GM19395 (cell line): ENCODE measurements at regions not wholly inside any gene's neighbourhood (a gene's known extent, or its start where the extent isn't known, plus 50 kb on each side); places are given as distances from the start of the nearest gene placed in this dataset.

ENCODE experiments used
- ATAC-seq: cut with Tn5 transposase; IDR thresholded peaks from one replicate; pipeline ENCODE4 v1.9.1; 2021; ENCODE audit warnings: mild to moderate bottlenecking, moderate library complexity; ENCODE audit not compliant: unreplicated experiment

DNA sequence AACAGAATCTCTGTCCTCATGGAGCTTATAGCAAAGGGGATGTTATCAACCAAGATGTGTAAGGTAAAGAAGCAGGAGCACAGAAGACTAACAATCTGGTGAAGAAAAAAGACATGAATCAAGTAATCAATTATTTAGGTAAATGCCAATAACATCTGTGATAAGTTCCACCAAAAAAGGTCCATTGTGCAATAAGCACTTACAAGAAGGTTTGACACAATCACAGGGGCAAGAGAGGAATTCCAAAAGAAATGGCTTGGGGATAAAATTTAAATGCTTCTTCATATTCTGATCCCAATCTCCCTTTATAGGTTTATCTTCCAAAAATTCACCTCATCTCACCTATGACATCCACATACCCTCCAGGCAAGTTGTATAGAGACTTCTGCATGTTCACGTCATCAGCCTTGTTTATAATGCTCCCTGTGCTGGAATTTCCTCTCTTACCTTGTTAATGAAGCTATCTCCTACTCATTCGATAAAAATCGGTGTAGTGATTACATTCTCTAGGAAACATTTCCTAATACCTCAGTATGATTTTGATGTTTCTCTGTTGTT is 53.6 kb upstream of the DPT start:
- ATAC-seq = no peak

DNA sequence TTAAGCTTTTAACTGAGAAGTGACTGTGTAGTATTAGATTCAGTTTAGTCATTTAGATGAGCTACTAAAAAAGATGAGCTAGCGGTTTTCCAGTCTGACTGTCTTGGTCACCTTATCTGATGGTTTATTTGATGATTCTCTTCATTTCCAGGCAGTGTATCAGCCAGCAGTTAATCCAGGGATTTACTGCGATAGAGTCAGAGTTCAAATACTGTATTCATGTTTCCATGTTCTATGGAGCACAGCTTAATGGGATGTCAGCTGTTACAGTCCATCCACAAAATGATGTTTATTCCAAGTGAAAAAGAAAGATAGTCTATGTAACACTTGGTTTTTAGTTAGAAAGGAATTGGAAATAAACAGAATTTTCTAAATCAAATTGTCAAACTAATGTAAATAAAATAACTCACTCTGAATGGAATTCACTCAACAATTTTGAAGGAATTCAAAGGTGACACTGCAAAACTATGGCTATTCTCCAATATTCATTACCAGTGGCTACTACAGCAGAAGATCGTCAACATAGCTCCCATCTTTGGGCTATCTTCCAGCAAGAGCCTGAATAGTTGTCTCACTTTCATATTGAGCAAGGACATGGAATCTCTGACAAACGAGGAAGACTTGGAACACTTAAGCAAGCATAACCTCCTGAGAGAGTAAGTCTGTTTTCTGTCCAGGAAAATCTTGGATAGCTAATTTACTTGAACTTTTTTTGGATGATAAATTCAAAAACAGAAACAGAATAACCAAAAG is 54.6 kb upstream of the DPT start:
- ATAC-seq = no peak

DNA sequence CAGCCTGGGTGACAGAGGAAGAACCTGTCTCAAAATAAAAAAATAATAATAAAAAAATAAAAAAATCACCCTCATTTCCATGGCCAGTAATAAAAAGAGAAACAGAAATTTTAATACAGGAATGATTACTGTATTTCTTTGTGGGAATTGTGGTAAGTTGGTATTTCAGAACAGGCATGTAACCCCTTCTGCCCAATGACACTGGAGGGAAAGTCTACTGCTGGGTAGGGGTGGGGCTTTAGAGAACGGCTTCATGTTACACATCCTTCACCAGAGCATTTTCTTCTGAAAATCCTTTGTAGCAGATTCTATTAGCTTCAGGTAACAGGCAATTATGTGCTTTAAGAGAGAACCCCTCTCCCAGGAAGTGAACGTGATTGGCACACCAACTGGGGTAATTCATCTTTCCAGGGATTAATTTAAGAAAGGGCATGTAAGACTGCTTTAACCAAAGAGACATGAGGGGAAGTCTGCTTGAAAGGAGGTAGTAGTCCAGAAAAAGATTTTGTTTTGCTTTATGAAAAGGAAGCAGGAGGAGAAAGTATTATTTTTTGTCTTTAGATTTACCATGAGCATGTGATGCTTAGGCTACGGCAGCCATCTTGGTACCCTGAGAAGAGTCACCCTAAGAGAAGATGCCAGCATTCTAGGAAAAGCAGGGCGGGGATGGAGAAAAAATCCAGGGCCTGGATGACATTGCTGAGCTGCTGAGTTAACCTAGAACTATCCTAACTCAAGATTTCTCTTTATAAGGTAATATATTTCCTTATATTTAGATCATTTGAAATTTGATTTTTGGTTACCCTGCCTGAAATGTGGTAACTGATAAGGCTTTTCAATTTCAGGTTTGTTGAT is 57.7 kb upstream of the DPT start:
- ATAC-seq = no peak

DNA sequence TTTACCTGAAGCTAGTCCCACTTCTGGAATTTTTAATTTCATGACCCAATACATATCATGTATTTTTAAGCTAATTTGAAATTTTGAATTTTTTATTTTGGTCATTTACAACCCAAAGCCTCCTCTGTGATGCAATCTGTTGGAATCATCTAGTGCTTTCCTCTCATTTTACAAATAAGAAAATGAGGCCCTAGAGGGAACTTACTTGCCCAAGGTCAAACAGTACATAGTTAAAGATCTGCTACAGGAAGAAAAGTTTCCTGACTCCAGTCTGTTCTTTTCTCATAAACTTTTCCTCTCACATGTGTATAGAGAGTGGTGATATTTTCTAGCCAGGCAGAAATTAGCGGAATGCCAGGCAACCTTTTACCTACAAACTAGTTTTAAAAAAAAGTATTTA is 59.3 kb upstream of the DPT start:
- no peak for ATAC-seq

DNA sequence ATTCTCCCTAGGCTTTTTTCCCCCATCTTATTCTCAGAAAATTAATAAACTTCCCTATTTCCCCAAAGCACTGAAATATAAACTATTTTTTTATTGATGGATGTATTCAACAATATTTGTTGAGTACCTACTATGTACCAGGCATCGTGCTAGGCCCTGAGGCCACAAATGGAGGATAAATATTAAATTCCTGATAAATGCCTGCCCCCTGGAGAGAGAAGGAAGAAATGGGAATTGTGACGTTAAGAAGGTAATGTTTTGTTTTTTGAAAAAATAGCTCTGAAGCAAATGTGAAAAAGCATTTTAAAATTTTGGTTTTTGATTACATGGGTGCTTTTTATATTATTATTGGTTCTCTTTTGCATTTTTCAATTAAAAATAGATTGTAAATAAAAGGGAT is 60.5 kb upstream of the DPT start:
- no peak for ATAC-seq

DNA sequence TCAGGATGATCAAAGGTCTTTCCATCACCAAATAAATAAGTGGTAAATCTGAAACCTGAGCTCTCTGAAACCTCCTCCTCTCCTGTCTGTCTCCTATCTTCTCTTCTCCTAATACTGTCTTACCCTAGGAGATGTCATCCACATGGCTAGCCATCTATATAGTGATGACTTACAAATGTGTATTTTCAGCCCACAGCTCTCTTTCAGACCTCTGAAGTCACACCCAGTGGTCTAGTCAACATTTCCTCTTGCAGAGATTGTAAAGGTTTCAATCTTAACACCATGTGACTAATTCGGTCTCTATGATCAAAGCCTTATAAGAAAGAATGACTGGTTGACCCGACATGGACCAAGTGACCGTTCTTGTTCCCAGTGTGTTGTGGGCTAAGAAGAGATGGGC is 63.1 kb upstream of the DPT start:
- no peak for ATAC-seq

DNA sequence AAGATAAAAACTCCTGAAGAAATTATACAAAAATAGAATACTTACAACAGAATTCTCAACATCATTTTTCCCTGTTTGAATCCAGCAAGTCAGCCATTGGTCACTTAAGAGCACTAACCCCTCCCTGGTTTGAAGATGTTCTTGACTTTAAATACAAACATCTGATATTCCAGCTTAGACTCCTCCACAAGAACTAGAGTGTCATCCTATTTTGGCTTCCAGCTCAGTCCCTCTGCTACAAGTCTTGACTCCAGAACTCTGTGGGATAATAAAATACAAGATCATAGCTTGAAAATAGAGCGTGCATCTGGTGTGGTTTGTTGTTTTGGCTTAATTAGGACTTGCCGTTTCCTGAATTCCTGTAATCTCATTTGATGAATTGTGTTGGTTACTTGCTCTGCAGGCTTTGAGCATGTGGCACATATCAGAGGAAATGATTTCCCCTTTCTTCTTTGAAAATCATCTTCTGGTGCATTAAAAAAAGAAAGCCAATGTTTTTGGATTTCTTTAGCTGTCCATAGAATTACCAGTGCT is 63.7 kb upstream of the DPT start:
- ATAC-seq = no peak

DNA sequence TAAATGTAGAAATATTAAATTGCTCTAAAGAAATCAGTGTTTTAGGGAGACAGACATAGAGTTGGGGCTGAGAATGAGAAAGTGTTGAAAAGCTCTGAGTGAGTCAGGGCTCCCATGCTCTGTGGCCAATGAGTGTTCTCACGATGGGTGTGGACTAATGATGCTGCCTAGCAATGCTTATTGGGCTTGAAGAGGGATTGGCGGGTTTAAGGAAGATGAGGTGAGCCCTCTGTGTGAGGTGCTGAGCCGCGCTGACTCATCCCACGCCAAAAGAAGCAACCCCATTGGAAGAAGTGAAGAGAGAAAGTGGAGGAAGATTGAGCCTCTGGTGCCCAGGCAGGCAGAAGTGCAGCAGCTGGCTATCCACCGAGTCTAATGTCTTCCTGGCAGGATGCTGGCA is 65.1 kb upstream of the DPT start:
- no peak for ATAC-seq

DNA sequence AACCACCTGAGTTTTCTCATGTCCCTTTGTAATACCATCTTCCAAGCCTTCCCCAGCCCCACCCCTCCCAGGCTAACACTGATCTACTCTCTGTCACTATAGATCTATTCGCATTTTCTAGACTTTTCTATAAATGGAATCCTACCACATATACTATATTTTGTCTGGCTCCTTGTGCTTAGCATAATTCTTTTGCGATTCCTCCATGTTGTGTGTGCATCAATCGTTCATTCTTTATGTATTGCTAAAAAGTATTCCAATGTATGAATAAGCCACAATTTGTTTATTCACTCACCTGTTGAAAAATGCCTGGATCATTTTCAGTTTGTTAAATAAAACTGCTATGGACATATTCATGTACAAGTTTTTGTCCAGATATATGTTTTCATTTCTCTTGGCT is 66.7 kb upstream of the DPT start:
- ATAC-seq = no peak

DNA sequence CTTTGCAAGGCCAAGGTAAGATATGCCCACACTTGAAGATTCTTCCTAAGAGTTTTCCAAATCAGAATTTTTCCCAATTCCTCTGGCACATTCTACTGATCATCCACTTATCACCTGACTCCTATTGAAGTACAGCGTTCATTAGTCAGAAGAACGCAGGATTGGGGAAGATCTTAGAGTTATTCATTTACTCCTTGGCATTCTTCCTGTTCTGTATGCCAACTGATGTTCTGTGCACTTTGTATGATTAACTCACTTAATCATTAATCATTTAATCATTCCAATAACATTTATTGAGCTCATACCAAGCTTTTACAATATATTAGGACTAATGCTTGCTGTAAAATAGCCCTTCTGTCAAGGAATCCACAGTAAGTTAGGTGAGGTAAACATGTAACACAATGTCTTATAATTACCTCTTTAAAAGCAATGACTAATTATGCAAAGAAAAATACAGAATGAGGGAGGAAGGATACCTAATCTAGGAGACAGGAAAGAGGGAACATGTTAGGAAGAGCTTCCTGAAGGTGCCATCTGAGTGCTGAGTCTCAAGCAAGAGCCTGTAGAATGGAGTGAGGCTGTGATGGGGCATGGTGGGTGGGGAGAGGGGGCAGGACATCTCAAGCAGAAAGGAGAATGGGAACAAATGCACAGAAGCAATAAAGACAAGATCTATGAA is 71.1 kb upstream of the DPT start:
- no peak for ATAC-seq

DNA sequence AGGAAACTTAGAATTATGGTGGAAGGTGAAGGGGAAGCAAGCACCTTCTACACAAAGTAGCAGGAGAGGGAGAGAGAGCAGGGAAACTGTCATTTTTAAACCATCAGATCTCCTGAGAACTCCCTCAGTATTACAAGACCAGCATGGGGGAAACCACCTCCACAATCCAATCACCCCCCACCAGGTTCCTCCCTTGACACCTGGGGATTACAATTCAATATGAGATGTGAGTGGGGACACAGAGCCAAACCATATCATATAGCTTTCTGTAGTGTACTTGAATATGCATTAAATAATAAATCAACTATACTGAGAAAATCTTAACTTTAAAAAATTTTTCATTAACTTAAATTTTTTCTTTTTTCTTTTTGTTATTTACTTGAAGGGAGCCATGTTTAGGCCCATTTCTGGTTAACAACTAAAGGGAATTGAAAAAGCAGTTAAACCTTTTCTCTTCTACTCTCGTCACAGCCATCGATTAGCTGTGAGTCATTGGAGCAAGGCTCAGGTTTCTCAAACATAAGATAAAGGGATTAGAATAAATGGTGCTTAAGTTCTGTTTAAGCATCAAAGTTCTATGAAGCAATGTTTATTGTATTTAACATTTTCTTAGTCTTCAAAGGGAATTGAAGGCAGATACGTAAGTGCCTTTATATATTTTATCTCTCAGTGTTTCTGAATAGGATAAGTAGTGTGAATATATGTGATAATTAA is 72.2 kb upstream of the DPT start:
- ATAC-seq = no peak

DNA sequence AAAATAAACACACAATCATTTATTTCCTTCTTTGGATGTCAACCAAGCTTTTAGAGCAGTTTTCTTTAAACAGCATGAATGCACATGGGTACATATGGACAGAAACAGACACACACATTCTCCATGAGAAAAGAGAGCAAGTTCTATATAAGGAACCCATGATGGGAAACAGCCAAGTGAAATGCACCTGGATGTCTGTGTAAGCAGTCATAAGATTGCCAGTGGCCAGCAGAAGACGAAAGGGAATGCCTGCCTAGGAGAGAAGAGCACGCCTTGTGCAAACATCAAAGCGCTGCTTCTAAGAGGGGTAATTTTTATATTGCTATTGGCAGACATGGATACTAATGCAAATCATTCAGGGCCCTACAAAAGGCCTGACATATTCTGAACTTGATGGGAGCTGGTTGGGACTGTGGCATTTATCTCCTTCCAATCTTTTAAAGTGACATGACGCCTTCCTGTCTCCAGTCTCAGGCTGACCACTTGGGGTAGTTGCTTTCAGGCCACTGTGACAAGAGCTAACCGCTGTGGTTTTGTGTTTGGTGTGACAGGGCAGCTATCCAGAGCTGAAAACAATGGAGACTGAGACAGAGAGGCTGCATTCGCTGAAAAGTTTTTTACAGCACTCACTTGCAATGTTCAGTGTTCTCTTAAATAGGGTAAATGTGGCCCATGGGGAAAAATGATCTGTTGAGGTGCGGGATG is 75.0 kb upstream of the DPT start:
- no peak for ATAC-seq

DNA sequence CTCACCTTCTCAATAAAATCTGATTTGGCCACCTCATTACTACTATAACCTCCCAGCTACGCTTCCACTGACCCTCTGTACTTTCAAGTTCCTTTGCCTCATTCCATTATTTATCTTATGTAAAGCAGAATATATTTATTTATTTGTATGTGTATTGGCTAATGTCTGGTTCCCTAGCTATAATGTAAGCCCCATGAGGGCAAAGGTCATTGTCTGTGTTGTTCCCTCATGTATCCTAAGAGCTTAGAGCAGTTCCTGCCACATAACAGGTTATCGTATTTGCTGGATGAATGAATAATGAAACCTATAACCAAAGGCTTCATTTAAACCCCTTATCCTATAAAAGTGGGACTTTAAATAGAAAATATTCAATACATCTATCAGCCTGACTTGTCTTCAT is 77.9 kb upstream of the DPT start:
- ATAC-seq = no peak

DNA sequence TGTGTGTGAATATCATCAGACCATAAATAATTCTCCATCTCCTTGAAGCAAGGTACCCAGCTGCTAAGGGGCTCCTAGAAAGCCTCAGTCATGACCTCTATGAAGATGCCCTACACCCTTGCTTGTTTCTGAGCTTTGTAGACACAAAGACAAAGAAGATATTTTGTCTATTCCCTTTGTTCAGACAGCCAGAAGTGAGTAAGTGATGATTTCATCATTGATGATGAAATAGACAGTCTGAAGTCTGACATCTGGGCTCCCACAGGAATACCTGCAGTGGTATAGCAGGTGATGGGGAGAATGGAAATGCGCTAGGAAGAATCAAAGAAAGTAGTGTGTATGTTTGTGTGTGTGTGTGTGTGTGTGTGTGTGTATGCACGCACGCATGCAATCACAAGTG is 82.2 kb upstream of the DPT start:
- ATAC-seq = no peak

DNA sequence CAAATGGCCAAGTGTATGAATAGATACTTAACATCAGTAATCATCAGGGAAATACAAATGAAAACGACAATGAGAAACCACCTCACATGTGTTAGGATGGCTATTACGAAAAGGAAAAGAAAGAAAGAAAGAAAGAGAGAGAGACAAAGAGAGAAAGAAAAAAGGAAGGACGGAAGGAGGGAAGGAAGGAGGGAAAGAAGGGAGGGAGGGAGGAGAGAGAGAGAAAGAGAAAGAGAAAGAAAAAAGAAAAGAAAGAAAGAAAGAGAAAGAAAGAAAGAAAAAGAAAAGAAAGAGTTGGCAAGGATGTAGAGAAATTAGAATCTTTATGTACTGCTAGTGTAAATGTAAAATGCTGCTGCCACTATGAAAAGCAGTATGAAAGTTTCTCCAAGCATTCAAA is 90.7 kb upstream of the DPT start:
- ATAC-seq = no peak

DNA sequence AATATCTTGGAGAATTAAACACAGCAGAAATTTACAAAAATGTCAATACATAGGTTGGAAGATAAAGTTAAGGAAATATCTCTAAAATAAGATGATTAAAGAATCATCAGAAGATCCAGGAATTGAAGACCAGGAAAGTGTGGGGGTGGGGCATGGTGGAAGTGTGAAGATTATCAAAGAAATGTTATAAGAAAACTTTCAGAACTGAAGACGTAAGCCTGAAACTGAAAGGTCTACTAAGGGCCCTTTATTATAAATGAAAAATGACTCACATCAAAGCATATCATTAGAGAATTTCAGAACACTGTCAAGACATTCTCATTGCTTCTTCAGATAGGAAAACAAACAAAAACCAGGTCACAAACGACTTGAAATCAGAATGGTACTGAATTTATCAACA is 92.4 kb upstream of the DPT start:
- no peak for ATAC-seq

DNA sequence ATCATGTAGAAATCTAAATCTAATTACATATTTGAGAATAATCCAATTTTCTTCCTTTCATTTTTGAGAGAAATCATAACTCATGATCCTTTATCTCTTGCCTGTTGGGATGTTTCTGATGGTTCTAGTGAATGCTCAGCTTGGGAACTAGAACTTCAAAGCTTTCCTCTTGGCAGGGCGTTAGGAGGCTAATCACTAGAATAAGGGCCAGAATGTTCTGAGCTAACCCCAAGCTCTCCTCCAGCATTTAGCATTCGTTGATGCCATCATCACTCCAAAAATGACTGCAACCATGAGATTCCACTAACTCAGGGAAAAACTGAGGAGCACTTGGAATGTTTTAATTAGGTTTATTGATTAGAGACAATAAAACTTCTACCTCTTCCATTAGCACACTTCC is 93.9 kb upstream of the DPT start:
- no peak for ATAC-seq

DNA sequence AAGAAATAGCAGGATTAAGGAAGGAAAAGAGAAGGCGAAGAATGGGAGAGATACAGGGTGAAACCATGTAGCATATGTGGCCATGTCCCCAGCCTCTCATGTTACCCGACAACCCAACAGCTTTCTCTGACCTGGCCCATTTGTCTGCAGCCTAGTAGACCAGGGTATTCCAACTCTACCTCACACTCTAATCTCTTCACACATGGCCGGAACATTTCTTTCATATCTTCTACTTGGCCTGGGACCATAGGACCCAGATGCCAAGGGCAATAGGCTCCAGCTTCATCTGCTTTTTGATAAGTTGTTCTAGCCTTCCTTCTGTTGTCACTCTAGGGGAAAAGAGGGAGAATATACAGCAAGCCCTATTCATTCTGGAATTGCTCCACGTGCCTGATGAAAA is 95.0 kb upstream of the DPT start:
- ATAC-seq = no peak

DNA sequence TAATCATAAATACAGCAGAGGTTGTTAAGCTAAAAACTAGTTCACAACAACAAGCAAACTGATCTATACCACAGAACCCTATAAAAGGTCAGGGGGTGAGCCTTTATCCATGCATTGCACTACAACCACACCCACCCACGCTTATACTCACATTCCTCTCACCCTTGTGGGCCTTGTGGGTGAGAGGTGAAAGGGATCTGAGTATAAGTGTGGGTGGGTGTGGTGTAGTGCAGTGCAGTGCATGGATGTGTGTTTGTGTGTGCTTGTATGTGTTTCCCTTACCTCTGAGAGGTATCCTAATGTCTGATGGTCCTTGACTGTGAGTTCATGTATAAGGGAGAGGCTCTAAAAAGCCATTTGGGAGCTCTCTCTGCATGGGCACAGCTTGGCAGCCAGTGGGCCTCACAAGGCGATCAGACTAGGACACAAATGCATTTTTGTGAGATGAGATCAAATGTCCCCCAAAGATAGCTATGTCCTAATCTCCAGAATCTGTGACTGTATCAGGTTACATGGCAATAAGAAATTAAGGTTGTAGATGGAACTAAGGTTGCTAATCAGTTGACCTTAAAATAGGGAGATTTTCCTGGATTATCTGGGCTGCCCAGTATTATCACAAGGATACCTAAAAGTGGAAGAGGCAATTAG is 95.5 kb upstream of the DPT start:
- ATAC-seq = no peak

DNA sequence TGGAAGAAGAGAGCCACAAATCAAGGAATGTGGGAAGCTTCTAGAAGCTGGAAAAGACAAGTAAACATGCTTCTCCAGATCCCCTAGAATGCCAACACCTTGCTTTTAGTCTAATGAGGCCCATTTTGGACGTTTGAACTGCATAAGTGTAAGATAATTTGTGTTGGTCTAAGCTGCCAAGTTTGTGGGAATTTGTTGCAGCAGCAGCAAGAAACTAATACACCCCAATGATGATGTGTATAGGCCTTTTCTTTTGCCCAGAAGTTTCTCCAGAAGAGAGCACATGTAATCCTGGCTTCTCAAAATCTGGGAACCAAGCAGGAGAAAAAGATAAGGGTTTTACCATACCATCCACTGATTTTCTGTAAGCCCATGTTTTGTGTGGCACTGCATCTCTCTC is 96.1 kb upstream of the DPT start:
- ATAC-seq = no peak
